Suprapubic skin (tissue), 3 donors: ENCODE measurements at regions not wholly inside any gene's neighbourhood (a gene's known extent, or its start where the extent isn't known, plus 50 kb on each side); places are given as distances from the start of the nearest gene placed in this dataset.
"Not testable (repeated sequence)": the region's sequence is repeated elsewhere in the genome, so short reads cannot be mapped to it uniquely, and the experiment has no call there.

Experiments used
- EP300 ChIP-seq: sonication (generic); formaldehyde crosslinking; IDR thresholded peaks from one replicate; pipeline ENCODE4 v1.6.1; 2017; ENCODE audit warnings: antibody characterized with exemption
- POLR2A ChIP-seq, 2 donors: fragments of 450-650 bp; IDR thresholded peaks; one replicate each; pipeline ENCODE4 v1.6.1; 2017; ENCODE audit warnings: antibody characterized with exemption in 2 of 2, mild to moderate bottlenecking in 2 of 2, moderate library complexity in 2 of 2
- TF ChIP-seq, protein P1 (sequence below), 2 donors: fragments of 200-600 bp in 1 of 2; fragments of 450-650 bp in 1 of 2; sonication (generic) in 1 of 2; IDR thresholded peaks; one replicate each; pipeline ENCODE4 v1.5.1; 2016 to 2019; ENCODE audit warnings: antibody characterized with exemption in 2 of 2, mild to moderate bottlenecking in 1 of 2, moderate library complexity in 1 of 2

DNA sequence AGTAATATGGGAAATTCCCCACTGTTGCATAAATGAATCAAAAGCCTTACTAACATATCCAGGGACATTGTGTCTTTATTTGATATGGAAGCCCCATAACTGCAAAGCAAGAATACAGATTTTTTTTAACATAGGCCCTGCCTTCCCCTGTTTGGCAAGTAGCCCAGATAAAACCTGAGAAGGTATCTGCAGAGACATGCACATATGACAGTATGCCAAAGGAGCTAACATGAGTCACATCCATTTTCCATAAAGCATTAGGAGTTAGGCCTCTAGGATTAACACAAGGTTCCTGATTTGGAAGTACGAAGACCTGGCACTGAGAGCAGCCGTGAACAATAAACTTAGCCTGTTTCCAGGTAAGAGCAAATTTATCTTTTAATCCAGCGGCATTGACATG, 1505.9 kb downstream of the UQCRFS1 start:
- not testable (repeated sequence) for TF ChIP-seq POLR2A (IDR thresholded peaks at IDR 0.05); EP300
- TF ChIP-seq, protein P1, sequence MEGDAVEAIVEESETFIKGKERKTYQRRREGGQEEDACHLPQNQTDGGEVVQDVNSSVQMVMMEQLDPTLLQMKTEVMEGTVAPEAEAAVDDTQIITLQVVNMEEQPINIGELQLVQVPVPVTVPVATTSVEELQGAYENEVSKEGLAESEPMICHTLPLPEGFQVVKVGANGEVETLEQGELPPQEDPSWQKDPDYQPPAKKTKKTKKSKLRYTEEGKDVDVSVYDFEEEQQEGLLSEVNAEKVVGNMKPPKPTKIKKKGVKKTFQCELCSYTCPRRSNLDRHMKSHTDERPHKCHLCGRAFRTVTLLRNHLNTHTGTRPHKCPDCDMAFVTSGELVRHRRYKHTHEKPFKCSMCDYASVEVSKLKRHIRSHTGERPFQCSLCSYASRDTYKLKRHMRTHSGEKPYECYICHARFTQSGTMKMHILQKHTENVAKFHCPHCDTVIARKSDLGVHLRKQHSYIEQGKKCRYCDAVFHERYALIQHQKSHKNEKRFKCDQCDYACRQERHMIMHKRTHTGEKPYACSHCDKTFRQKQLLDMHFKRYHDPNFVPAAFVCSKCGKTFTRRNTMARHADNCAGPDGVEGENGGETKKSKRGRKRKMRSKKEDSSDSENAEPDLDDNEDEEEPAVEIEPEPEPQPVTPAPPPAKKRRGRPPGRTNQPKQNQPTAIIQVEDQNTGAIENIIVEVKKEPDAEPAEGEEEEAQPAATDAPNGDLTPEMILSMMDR (IDR thresholded peaks at IDR 0.05): not testable (repeated sequence)
